H9 (cell line): ENCODE measurements at regions not wholly inside any gene's neighbourhood (a gene's known extent, or its start where the extent isn't known, plus 50 kb on each side); places are given as distances from the start of the nearest gene placed in this dataset.

Experiments used
- DNase-seq: peaks from one replicate; pipeline ENCODE4 v3.0.0-alpha.2; 2017
- H2AFZ ChIP-seq: one replicate; pipeline ENCODE4 v1.6.1; 2013; ENCODE audit warnings: mild to moderate bottlenecking, low read length, control low read depth, moderate library complexity
- H2AK5ac ChIP-seq: 2 replicates; pipeline ENCODE4 v1.6.1; 2013; ENCODE audit warnings: low read length, control low read depth, mixed read lengths; ENCODE audit not compliant: insufficient read length
- H2BK120ac ChIP-seq: one replicate; pipeline ENCODE4 v1.6.1; 2013; ENCODE audit warnings: low read depth, mild to moderate bottlenecking, low read length, control low read depth, inconsistent platforms; ENCODE audit not compliant: poor library complexity, severe bottlenecking
- H2BK12ac ChIP-seq: 2 replicates; pipeline ENCODE4 v1.6.1; 2013; ENCODE audit warnings: low read length, control low read depth, mixed read lengths, low read depth; ENCODE audit not compliant: insufficient read length
- H2BK15ac ChIP-seq: 2 replicates; pipeline ENCODE4 v1.6.1; 2013; ENCODE audit warnings: low read depth, low read length, control low read depth
- H2BK20ac ChIP-seq: one replicate; pipeline ENCODE4 v1.6.1; 2013; ENCODE audit warnings: low read depth, mild to moderate bottlenecking, low read length, control low read depth, inconsistent platforms; ENCODE audit not compliant: poor library complexity, severe bottlenecking
- H2BK5ac ChIP-seq: 2 replicates; pipeline ENCODE4 v1.6.1; 2013; ENCODE audit warnings: low read length, control low read depth, mixed read lengths; ENCODE audit not compliant: insufficient read length
- H3K14ac ChIP-seq: 2 replicates; pipeline ENCODE4 v1.6.1; 2013; ENCODE audit warnings: low read length, control low read depth; ENCODE audit not compliant: insufficient read depth
- H3K18ac ChIP-seq: 2 replicates; pipeline ENCODE4 v1.6.1; 2013; ENCODE audit warnings: low read depth, mild to moderate bottlenecking, mixed read lengths, low read length, control low read depth; ENCODE audit not compliant: insufficient read length
- H3K23ac ChIP-seq: 2 replicates; pipeline ENCODE4 v1.6.1; 2013; ENCODE audit warnings: low read length, control low read depth, mixed read lengths, low read depth; ENCODE audit not compliant: insufficient read length
- H3K23me2 ChIP-seq: 2 replicates; pipeline ENCODE4 v1.6.1; 2013; ENCODE audit warnings: low read depth, mild to moderate bottlenecking, mixed read lengths, low read length, control low read depth; ENCODE audit not compliant: insufficient read length, poor library complexity, severe bottlenecking
- H3K27ac ChIP-seq: 2 replicates; pipeline ENCODE4 v1.5.1; 2013; ENCODE audit warnings: low read length, control low read depth, mixed read lengths, low read depth; ENCODE audit not compliant: insufficient read length
- H3K27me3 ChIP-seq: 2 replicates; pipeline ENCODE4 v1.6.1; 2013; ENCODE audit warnings: low read length, control low read depth, inconsistent platforms; ENCODE audit not compliant: insufficient read depth
- H3K4ac ChIP-seq: 2 replicates; pipeline ENCODE4 v1.6.1; 2013; ENCODE audit warnings: low read depth, mild to moderate bottlenecking, control low read depth, inconsistent platforms, low read length, moderate library complexity
- H3K4me1 ChIP-seq: 2 replicates; pipeline ENCODE4 v1.6.1; 2013; ENCODE audit warnings: low read length, control low read depth, inconsistent platforms; ENCODE audit not compliant: insufficient read depth
- H3K4me2 ChIP-seq: 2 replicates; pipeline ENCODE4 v1.6.1; 2013; ENCODE audit warnings: low read length, control low read depth, mixed read lengths; ENCODE audit not compliant: insufficient read length, insufficient read depth
- H3K56ac ChIP-seq: 2 replicates; pipeline ENCODE4 v1.6.1; 2013; ENCODE audit warnings: low read depth, mild to moderate bottlenecking, mixed read lengths, low read length, control low read depth; ENCODE audit not compliant: insufficient read length
- H3K79me1 ChIP-seq: 2 replicates; pipeline ENCODE4 v1.6.1; 2013; ENCODE audit warnings: low read depth, mild to moderate bottlenecking, moderate library complexity, low read length, control low read depth, inconsistent platforms; ENCODE audit not compliant: insufficient read depth, poor library complexity, severe bottlenecking
- H3K79me2 ChIP-seq: 2 replicates; pipeline ENCODE4 v1.6.1; 2013; ENCODE audit warnings: low read length, control low read depth, inconsistent platforms; ENCODE audit not compliant: insufficient read depth
- H3K9ac ChIP-seq: 2 replicates; pipeline ENCODE4 v1.6.1; 2013; ENCODE audit warnings: low read length, control low read depth, mixed read lengths; ENCODE audit not compliant: insufficient read length; ENCODE audit errors: extremely low read depth
- H3K9me3 ChIP-seq: one replicate; pipeline ENCODE4 v1.6.1; 2013; ENCODE audit warnings: low read depth, low read length, inconsistent platforms; ENCODE audit not compliant: control insufficient read depth
- H3T11ph ChIP-seq: one replicate; pipeline ENCODE4 v1.6.1; 2013; ENCODE audit warnings: mild to moderate bottlenecking, low read length, control low read depth, inconsistent platforms
- H4K20me1 ChIP-seq: one replicate; pipeline ENCODE4 v1.6.1; 2013; ENCODE audit not compliant: control insufficient read depth, insufficient read length, insufficient read depth
- H4K5ac ChIP-seq: 2 replicates; pipeline ENCODE4 v1.6.1; 2013; ENCODE audit warnings: low read depth, mild to moderate bottlenecking, mixed read lengths, low read length, control low read depth; ENCODE audit not compliant: insufficient read length
- H4K8ac ChIP-seq: replicated peaks from 2 replicates; pipeline ENCODE4 v1.6.1; 2013; ENCODE audit warnings: low read length, control low read depth, mixed read lengths, low read depth; ENCODE audit not compliant: insufficient read length
- H4K91ac ChIP-seq: 2 replicates; pipeline ENCODE4 v1.6.1; 2013; ENCODE audit warnings: low read depth, mild to moderate bottlenecking, moderate library complexity, mixed read lengths, low read length, control low read depth; ENCODE audit not compliant: insufficient read length
- H3K27ac Mint-ChIP-seq, 3 experiments: 2 replicates in 2 of 3; 3 replicates in 1 of 3; pipeline ENCODE4 v1.8.0; 2020 to 2021; ENCODE audit warnings: mixed read lengths in 3 of 3, mild to moderate bottlenecking in 1 of 3, moderate library complexity in 1 of 3
- H3K27me3 Mint-ChIP-seq: 2 replicates; pipeline ENCODE4 v1.8.0; 2021; ENCODE audit warnings: low read depth, mild to moderate bottlenecking, moderate library complexity, mixed read lengths
- H3K36me3 Mint-ChIP-seq, 3 experiments: 2 replicates in 2 of 3; 3 replicates in 1 of 3; pipeline ENCODE4 v1.8.0; 2020 to 2021; ENCODE audit warnings: low read depth in 3 of 3, mixed read lengths in 3 of 3; ENCODE audit not compliant: insufficient read depth in 1 of 3
- H3K4me1 Mint-ChIP-seq, 2 experiments: 2 replicates each; pipeline ENCODE4 v1.8.0; 2020; ENCODE audit warnings: mixed read lengths in 2 of 2
- H3K4me3 Mint-ChIP-seq, 2 experiments: 2 replicates in 1 of 2; 3 replicates in 1 of 2; pipeline ENCODE4 v1.8.0; 2020 to 2021; ENCODE audit warnings: mild to moderate bottlenecking in 2 of 2, mixed read lengths in 2 of 2, moderate library complexity in 1 of 2
- H3K9me3 Mint-ChIP-seq, 2 experiments: 2 replicates in 1 of 2; 3 replicates in 1 of 2; pipeline ENCODE4 v1.8.0; 2020; ENCODE audit warnings: mild to moderate bottlenecking in 2 of 2, mixed read lengths in 2 of 2, moderate library complexity in 1 of 2
- WGBS: extraction: QIAGEN DNeasy Blood & Tissue Kit; methylation state at CpG from one replicate; pipeline ENCODE4 v1.1.7; 2013; ENCODE audit warnings: missing lambda C conversion rate, low lambda C conversion rate, mixed read lengths; ENCODE audit not compliant: insufficient read length; ENCODE audit errors: extremely low coverage; 5-methylcytosine and 5-hydroxymethylcytosine counted together
- TF ChIP-seq, protein P1 (sequence below): fragments of 200-600 bp; sonication (generic); conservative IDR thresholded peaks from 3 replicates; pipeline ENCODE4 v1.8.0; 2021; ENCODE audit warnings: antibody characterized with exemption, mild to moderate bottlenecking

DNA sequence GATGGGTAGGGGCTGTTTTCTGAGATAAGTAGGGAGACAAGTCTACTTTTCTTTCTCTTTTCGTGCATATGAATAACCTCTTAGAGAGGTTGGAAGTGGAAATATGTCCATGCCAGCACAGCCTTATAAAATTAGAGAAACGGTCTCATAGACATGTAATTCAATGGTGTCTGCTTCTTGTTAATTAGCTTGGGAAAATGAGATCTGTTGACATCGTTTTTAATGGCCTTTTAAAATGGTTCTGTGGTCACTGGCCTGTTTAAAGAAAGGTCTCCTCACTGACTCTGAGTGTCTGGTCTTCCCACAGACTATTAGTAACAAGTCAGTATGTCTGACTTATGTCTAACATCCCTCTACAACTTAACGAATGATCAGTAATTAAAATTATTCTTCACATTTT lies 487.1 kb downstream of the SLITRK6 start:
- no peaks in the 10 kb centered on the region for H3K79me1 ChIP-seq
- no peak overlapping the region for H3K9ac ChIP-seq
- no peak overlapping the region for H4K5ac ChIP-seq
- TF ChIP-seq, protein P1, sequence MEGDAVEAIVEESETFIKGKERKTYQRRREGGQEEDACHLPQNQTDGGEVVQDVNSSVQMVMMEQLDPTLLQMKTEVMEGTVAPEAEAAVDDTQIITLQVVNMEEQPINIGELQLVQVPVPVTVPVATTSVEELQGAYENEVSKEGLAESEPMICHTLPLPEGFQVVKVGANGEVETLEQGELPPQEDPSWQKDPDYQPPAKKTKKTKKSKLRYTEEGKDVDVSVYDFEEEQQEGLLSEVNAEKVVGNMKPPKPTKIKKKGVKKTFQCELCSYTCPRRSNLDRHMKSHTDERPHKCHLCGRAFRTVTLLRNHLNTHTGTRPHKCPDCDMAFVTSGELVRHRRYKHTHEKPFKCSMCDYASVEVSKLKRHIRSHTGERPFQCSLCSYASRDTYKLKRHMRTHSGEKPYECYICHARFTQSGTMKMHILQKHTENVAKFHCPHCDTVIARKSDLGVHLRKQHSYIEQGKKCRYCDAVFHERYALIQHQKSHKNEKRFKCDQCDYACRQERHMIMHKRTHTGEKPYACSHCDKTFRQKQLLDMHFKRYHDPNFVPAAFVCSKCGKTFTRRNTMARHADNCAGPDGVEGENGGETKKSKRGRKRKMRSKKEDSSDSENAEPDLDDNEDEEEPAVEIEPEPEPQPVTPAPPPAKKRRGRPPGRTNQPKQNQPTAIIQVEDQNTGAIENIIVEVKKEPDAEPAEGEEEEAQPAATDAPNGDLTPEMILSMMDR = no peak
- no peak overlapping the region for H3K27ac Mint-ChIP-seq
- no peak overlapping the region for H3K27ac ChIP-seq
- H3K27me3 ChIP-seq = no peaks in the 10 kb centered on the region
- no peak overlapping the region for H3K4me2 ChIP-seq
- H3K4me1 ChIP-seq = no peaks in the 10 kb centered on the region
- DNase-seq = no peak
- no peak overlapping the region for H4K8ac ChIP-seq
- H3T11ph ChIP-seq = no peak overlapping the region
- no peak overlapping the region for H4K91ac ChIP-seq
- no peak overlapping the region for H3K23ac ChIP-seq
- H3K4me3 Mint-ChIP-seq = no peak overlapping the region
- no peak overlapping the region for H3K56ac ChIP-seq
- H4K20me1 ChIP-seq = no peaks in the 10 kb centered on the region
- no CpG with 5 or more reads among the region's 4 CpGs for WGBS
- no peaks in the 10 kb centered on the region for H3K36me3 Mint-ChIP-seq
- no peak overlapping the region for H2BK12ac ChIP-seq
- H3K9me3 Mint-ChIP-seq = no peaks in the 10 kb centered on the region
- no peaks in the 10 kb centered on the region for H3K27me3 Mint-ChIP-seq
- H2BK15ac ChIP-seq = no peak overlapping the region
- H3K18ac ChIP-seq = no peak overlapping the region
- H3K9me3 ChIP-seq = no peaks in the 10 kb centered on the region
- no peak overlapping the region for H2BK120ac ChIP-seq
- H3K4me1 Mint-ChIP-seq = peaks cover 3 to 5% of the 10 kb centered on the region in 2 experiments; a peak in 1 of 4 replicates
- no peak overlapping the region for H2AFZ ChIP-seq
- H3K14ac ChIP-seq = no peak overlapping the region
- H2BK5ac ChIP-seq = no peak overlapping the region
- no peaks in the 10 kb centered on the region for H3K23me2 ChIP-seq
- no peak overlapping the region for H2BK20ac ChIP-seq
- H3K4ac ChIP-seq = no peak overlapping the region
- H2AK5ac ChIP-seq = no peak overlapping the region
- no peaks in the 10 kb centered on the region for H3K79me2 ChIP-seq
